Esophagus (tissue), 2 donors: ENCODE measurements at regions not wholly inside any gene's neighbourhood (a gene's known extent, or its start where the extent isn't known, plus 50 kb on each side); places are given as distances from the start of the nearest gene placed in this dataset.

Source experiments
- H3K27ac ChIP-seq, 2 donors: one replicate each; pipeline ENCODE4 v1.5.1; 2013; ENCODE audit warnings: low read depth in 2 of 2, mild to moderate bottlenecking in 2 of 2, inconsistent platforms in 1 of 2, low read length in 1 of 2, moderate library complexity in 1 of 2
- H3K27me3 ChIP-seq, 2 donors: one replicate each; pipeline ENCODE4 v1.6.1; 2013; ENCODE audit warnings: low read length in 2 of 2, control low read depth in 1 of 2, mild to moderate bottlenecking in 1 of 2; ENCODE audit not compliant: insufficient read depth in 2 of 2, control insufficient read depth in 1 of 2
- H3K36me3 ChIP-seq, 2 donors: one replicate each; pipeline ENCODE4 v1.6.1; 2013; ENCODE audit warnings: low read length in 1 of 2; ENCODE audit not compliant: control insufficient read depth in 2 of 2, insufficient read depth in 2 of 2
- H3K4me1 ChIP-seq, 2 donors: one replicate each; pipeline ENCODE4 v1.6.1; 2013; ENCODE audit warnings: low read length in 1 of 2; ENCODE audit not compliant: control insufficient read depth in 2 of 2, insufficient read depth in 2 of 2
- H3K4me3 ChIP-seq, 2 donors: one replicate each; pipeline ENCODE4 v1.5.1; 2013; ENCODE audit warnings: low read length in 2 of 2, mild to moderate bottlenecking in 2 of 2, low read depth in 1 of 2, moderate library complexity in 1 of 2
- H3K9me3 ChIP-seq, 2 donors: one replicate each; pipeline ENCODE4 v1.6.1; 2013; ENCODE audit warnings: mild to moderate bottlenecking in 2 of 2, low read depth in 1 of 2, low read length in 1 of 2, moderate library complexity in 1 of 2; ENCODE audit not compliant: control insufficient read depth in 2 of 2, insufficient read depth in 1 of 2
- WGBS, 2 donors: extraction: QIAGEN DNeasy Blood & Tissue Kit; methylation state at CpG; one replicate each; pipeline ENCODE4 v1.1.7; 2013; 5-methylcytosine and 5-hydroxymethylcytosine counted together
- donor health status: healthy with polysubstance abuse.
- donor health status: Bipolar disorder and iron deficiency.

- WGBS, 2 donors: 30 to 46% methylated on average over 4 of the region's 4 CpGs
- no peak overlapping the region for H3K4me3 ChIP-seq
These were observed 449.4 kb upstream of the PROK2 start for GRCh38 chr3:72234391-72234790.

GRCh38 chr3:72233571-72233970, 448.6 kb upstream of the PROK2 start:
- WGBS, 2 donors: 90% methylated on average over 2 of the region's 2 CpGs
- H3K4me3 ChIP-seq: no peak overlapping the region
- H3K27me3 ChIP-seq: no peaks in the 10 kb centered on the region
- no peak overlapping the region for H3K27ac ChIP-seq
- no peaks in the 10 kb centered on the region for H3K4me1 ChIP-seq
- H3K9me3 ChIP-seq: no peaks in the 10 kb centered on the region
- H3K36me3 ChIP-seq: no peaks in the 10 kb centered on the region

More at GRCh38 chr3:72234391-72234790, 449.4 kb upstream of the PROK2 start:
- Histone ChIP-seq H3K27ac (no peak overlapping the region), H3K36me3 (no peaks in the 10 kb centered on the region), H3K27me3 (no peaks in the 10 kb centered on the region), H3K4me1 (no peaks in the 10 kb centered on the region), H3K9me3 (no peaks in the 10 kb centered on the region)

DNA sequence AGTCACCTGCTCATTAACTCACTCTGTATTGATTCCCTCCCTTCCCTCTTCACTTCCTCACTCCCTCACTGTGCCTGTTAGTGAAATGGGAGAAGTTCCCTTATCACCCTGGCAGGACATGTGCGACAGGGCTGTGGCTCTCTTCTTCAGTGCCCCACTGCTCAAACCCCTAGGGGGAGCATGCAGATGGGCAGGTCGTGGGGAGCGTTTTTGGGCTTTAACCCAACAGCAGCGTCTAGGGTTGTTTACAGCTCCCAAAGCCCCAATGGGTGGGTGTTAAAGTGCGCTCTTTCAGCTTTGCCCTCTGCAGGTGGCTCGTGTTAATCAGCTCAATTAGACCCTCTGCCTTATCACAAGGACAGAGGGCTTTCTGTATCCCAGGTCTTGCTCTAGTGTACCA, 447.8 kb upstream of the PROK2 start:
- 83 to 84% methylated on average over 6 of the region's 6 CpGs for WGBS, 2 donors
- no peaks in the 10 kb centered on the region for H3K36me3 ChIP-seq
- H3K9me3 ChIP-seq: no peaks in the 10 kb centered on the region
- no peaks in the 10 kb centered on the region for H3K27me3 ChIP-seq
- no peaks in the 10 kb centered on the region for H3K4me1 ChIP-seq
- no peak overlapping the region for H3K27ac ChIP-seq
- no peak overlapping the region for H3K4me3 ChIP-seq

- Histone ChIP-seq H3K4me1 (no peaks in the 10 kb centered on the region), H3K4me3 (no peak overlapping the region), H3K36me3 (no peaks in the 10 kb centered on the region), H3K9me3 (no peaks in the 10 kb centered on the region), H3K27ac (no peak overlapping the region), H3K27me3 (no peaks in the 10 kb centered on the region)
- WGBS, 2 donors: 88 to 92% methylated on average over 4 of the region's 4 CpGs
These were observed 447.4 kb upstream of the PROK2 start for GRCh38 chr3:72232331-72232730.

DNA sequence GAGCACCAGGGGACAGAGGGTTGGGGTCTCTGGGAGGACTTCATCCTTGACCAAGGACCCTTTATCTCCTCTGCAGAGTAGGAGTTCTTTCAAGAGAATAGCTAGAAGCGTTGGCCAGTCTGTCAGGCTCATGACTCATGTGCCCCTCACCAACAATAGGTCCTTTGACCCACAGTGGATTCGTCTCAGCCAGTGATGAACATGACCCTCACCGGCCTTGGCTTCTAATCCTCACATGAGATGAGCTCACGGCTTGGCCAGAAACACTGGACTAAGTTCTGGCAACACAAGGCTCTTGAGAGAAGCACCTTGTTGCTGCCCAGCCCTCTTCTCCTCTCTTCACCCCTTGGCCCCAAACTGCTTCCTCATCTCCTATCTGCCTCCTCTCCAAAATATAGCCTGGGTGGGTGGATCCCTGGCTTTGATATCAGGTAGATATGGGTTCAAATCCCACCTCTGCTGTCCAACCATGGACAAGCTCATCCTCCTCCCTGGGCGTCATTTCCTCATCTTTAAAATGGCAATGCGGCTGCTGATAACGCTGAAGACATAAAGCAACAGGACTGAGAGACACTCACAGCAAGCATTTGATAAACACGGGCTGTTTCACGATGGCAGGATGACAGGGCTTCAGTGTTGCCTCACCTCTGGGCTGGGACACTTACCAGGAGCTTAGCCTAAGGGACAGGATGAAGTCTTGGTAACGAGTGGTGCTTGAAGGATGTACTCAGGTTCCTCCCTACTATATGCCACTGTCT, 446.7 kb upstream of the PROK2 start:
- H3K27ac ChIP-seq: no peak overlapping the region
- H3K4me1 ChIP-seq: no peaks in the 10 kb centered on the region
- no peak overlapping the region for H3K4me3 ChIP-seq
- WGBS, 2 donors: 73 to 84% methylated on average over 10 of the region's 10 CpGs
- no peaks in the 10 kb centered on the region for H3K9me3 ChIP-seq
- H3K27me3 ChIP-seq: no peaks in the 10 kb centered on the region
- no peaks in the 10 kb centered on the region for H3K36me3 ChIP-seq

DNA sequence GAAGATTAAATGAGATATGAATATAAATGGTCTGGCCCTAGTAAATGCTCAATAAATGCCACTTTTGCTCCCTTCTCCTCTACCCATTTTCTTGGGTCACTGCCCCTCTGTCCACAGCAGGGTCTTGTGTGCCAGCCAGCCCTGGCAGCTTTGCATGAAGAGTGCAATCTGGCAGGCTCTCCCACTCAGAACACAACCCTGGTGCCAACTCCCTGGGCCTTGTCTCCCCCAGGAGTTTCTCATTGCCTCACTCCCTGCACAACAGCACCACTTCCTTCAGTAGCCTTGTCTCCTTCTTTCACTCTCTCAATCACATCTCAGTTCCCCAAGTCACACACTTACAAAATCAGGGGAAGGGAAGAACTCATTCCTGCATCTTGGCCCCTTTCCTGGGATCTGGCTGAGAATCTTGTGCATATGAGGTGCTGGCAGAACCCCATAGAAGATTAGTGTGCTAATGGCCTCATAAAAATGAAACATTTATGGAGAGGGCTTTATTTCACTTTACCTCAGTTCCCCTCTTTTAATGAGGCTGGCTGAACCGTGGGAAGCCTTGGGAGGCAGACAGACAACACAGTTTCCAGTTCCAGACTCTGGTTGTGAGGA, 445.9 kb upstream of the PROK2 start:
- no peaks in the 10 kb centered on the region for H3K4me1 ChIP-seq
- no peaks in the 10 kb centered on the region for H3K36me3 ChIP-seq
- H3K27ac ChIP-seq: no peak overlapping the region
- 59 to 63% methylated on average over 1 of the region's 1 CpG for WGBS, 2 donors
- no peaks in the 10 kb centered on the region for H3K27me3 ChIP-seq
- peaks cover 0 to 2% of the 10 kb centered on the region in 2 donors for H3K9me3 ChIP-seq
- no peak overlapping the region for H3K4me3 ChIP-seq

DNA sequence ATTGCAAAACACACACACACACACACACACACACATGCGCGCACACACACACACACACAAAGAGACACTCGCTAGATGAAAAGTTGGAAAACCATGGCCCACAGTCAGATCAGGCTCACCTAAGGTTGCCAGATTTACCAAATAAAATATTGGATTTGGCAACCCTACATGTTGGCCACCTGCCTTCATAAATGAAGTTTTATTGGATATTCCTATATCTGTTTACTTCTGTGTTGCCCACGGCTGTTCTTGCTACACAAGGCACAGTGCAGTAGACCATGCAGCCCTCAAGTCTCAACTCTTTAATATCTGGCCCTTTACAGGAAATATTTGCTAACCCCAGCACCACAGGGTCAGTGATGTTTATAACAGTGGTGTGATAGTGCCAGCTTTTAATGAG, 445.0 kb upstream of the PROK2 start:
- 52 to 64% methylated on average over 4 of the region's 4 CpGs for WGBS, 2 donors
- Histone ChIP-seq H3K36me3 (no peaks in the 10 kb centered on the region), H3K4me3 (no peak overlapping the region), H3K9me3 (peaks cover 0 to 4% of the 10 kb centered on the region in 2 donors), H3K4me1 (no peaks in the 10 kb centered on the region), H3K27ac (no peak overlapping the region), H3K27me3 (no peaks in the 10 kb centered on the region)

- Histone ChIP-seq H3K27me3 (no peaks in the 10 kb centered on the region), H3K36me3 (no peaks in the 10 kb centered on the region), H3K9me3 (peaks cover 0 to 4% of the 10 kb centered on the region in 2 donors), H3K4me3 (no peak overlapping the region), H3K4me1 (no peaks in the 10 kb centered on the region), H3K27ac (no peak overlapping the region)
- 78 to 81% methylated on average over 5 of the region's 5 CpGs for WGBS, 2 donors
These were observed 442.6 kb upstream of the PROK2 start for GRCh38 chr3:72227486-72228070.

GRCh38 chr3:72224804-72225509, 440.0 kb upstream of the PROK2 start:
- Histone ChIP-seq H3K4me1 (no peaks in the 10 kb centered on the region), H3K36me3 (no peaks in the 10 kb centered on the region), H3K27ac (no peak overlapping the region), H3K4me3 (no peak overlapping the region), H3K9me3 (peaks cover 0 to 4% of the 10 kb centered on the region in 2 donors), H3K27me3 (no peaks in the 10 kb centered on the region)
- 93 to 97% methylated on average over 2 of the region's 2 CpGs for WGBS, 2 donors
